Fibroblast of skin of back (primary cell): ENCODE measurements at regions not wholly inside any gene's neighbourhood (a gene's known extent, or its start where the extent isn't known, plus 50 kb on each side); places are given as distances from the start of the nearest gene placed in this dataset.
A peak's percentile ranks its signal among the peaks of the same experiment; 100 is the strongest.
"Not testable (repeated sequence)": the region's sequence is repeated elsewhere in the genome, so short reads cannot be mapped to it uniquely, and the experiment has no call there.

Source experiments
- DNase-seq: peaks from one replicate; pipeline ENCODE4 v3.0.0-alpha.2; 2013

DNA sequence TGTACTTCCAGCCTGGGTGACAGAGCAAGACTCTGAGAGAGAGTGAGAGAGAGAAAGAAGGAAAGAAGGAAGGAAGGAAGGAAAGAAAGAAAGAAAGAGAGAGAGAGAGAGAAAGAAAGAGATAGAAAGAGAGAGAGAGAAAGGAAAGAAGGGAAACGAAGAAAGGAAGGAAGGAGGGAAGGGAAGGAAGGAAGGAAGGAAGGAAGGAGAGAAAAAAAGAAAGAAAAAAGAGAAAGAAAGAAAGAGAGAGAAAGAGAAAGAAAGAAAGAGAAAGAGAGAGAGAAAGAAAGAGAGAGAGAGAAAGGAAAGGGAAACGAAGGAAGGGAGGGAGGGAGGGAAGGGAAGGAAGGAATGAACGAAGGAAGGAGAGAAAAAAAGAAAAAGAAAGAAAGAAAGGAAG is 238.6 kb downstream of the ASMT start:
- no peak for DNase-seq

DNA sequence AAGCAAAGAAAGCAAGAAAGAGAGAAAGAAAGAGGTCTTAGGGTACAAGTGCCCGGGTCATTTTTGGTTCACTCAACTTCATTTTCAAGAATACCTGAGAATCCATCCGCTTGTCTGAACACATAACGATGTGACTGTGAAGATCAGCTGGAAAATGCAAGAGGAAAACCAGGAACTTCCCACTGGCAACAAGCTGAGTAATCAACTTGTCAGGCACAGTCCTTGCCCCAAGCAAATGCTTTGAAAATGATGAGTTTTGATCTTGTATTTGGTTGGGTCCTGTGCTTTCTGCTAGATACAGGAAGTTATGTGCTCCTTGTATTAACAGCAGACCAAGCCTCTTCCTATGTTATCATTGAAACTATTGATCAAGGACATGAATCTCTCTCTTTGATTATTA is 239.1 kb downstream of the ASMT start:
- DNase-seq, result no peak

- DNase-seq, result not testable (repeated sequence)
Observed at GRCh38 chrX:1854861-1855260, 240.0 kb downstream of the ASMT start.

DNA sequence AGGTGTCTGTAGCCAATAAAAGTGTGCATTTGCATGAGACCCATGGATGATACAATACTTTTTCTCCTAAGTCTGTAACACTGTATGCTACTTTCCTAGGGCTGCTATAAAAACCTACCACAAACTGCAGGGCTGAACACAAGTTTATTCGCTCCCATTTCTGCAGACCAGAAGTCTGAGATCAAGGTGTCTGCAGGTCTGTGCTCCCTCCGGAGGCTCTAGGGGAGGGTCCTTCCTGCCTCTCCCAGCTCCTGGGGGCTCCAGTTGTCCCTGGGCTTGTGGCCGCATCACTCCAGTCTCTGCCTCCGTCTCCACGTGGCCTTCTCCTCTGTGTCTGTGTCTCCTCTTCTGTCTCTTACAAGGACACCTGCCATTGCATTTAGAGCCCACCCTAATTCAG is 244.4 kb downstream of the ASMT start:
- not testable (repeated sequence) for DNase-seq

- DNase-seq, result no peak
Observed at GRCh38 chrX:1860936-1861594, 246.2 kb downstream of the ASMT start.

- DNase-seq, result not testable (repeated sequence)
Observed at GRCh38 chrX:1863995-1864394, 249.1 kb downstream of the ASMT start.

GRCh38 chrX:1870421-1870820 is 255.6 kb downstream of the ASMT start:
- peak; percentile 2 for DNase-seq

DNA sequence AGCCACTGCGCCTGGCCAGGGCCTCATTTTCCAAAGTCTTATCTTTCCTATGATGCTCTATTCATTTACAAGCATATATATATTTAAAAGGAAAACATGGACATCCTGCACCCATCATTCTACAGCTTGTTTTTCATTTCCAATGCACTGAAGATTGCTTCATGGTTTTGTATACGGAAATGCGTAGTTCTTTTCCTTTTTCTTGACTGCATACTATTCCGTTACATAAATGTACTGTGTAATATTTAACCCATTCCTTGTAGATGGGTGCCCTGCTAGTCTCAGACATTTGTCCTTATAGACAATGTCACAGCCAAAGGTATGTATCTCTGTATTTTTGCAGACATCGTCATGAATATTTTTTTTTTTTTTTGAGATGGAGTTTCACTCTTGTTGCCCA is 257.0 kb downstream of the ASMT start:
- no peak for DNase-seq

- DNase-seq, result no peak
Observed at GRCh38 chrX:1873671-1874070, 258.8 kb downstream of the ASMT start.

DNA sequence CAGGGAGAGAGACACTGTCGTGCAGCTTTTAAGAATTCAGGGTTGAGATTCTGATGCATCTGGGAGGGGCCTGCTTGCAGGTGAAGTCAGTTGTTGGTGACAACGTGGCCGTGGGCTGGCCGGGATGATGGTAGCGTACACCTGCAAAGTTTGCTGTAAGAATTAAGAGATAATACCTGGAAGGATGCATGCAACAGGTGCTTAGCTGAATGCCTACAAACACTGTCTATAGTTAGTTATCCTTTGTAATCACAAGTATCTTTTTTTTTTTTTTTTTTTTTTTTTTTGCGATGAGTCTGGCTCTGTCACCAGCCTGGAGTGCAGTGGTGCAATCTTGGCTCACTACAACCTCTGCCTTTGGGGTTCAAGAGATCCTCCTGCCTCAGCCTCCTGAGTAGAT is 259.6 kb downstream of the ASMT start:
- no peak for DNase-seq

GRCh38 chrX:1874899-1875298 is 260.0 kb downstream of the ASMT start:
- no peak for DNase-seq

GRCh38 chrX:1876041-1876440 is 261.2 kb downstream of the ASMT start:
- no peak for DNase-seq

DNA sequence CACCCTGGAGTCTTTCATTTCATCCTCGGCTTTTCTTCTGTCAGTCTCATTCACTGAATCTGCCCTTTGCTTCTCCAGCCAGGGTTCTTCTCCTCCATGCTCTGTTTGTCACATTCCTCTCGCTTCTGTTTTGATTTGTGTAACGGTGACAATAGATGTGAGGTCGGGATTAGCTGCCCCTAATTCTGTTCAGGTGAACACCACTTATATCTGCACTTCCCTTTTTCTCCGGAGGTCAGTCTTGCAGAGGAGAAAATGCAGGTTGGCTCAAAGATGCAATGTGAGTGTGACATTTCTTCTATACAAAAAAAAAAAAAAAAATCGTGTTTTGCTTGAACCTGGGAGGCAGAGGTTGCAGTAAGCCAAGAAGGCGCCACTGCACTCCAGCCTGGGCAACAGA is 262.9 kb downstream of the ASMT start:
- no peak for DNase-seq

DNA sequence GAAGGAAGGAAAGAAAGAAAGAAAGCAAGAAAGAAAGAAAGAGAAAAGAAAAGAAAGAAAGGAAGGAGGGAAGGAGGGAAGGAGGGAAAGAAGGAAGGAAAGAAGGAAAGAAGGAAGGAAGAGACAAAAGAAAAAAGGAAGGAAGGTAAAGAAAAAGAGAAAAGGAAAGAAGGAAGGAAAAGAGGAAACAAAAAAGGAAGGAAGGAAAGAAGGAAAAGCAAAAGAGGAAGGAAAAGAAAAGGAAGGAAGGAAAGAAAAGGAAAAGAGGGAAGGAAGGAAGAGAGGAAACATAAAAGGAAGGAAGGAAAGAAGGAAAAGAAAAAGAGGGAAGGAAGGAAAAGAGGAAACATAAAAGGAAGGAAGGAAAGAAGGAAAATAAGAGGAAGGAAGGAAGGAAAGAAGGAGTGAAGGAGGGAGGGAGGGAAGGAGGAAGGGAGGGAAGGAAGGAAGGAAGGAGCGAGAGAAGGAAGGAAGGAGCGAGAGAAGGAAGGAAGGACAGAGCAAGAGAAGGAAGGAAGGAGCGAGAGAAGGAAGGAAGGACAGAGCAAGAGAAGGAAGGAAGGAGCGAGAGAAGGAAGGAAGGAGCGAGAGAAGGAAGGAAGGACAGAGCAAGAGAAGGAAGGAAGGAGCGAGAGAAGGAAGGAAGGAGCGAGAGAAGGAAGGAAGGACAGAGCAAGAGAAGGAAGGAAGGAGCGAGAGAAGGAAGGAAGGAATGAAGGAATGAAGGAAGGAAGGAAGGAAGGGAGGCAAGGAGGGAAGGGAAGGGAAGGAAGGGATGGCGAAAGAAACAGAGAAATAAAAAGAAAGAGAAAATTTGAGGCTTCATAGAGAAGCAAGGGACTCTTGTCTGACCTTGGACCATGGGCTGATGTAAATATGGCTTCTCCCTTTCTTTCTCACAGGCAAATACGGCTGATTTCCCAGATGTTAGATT is 266.3 kb downstream of the ASMT start:
- DNase-seq, result not testable (repeated sequence)

- peak; percentile 22 for DNase-seq
Observed at GRCh38 chrX:1883772-1884171, 268.9 kb downstream of the ASMT start.

- no peak for DNase-seq
Observed at GRCh38 chrX:1884446-1884845, 269.6 kb downstream of the ASMT start.

DNA sequence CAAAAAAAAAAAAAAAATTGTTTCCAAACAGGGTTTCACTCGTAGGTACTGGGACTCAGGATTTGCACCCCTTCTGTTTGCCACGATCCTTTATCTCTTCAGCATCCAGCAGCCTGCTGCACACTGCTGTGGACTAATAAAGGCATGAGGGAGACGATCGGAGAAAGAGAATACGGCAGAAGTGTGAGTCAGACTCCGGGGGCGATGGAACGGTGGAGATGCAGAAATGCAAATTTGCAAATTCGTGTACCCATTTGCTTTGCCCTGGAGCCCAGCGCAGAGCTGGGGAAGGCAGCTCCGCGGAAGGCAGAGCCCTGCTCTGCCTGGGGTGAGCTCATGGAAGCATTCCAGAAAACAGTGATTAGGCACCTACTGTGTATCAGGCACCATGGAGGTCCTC is 270.3 kb downstream of the ASMT start:
- DNase-seq, result no peak

DNA sequence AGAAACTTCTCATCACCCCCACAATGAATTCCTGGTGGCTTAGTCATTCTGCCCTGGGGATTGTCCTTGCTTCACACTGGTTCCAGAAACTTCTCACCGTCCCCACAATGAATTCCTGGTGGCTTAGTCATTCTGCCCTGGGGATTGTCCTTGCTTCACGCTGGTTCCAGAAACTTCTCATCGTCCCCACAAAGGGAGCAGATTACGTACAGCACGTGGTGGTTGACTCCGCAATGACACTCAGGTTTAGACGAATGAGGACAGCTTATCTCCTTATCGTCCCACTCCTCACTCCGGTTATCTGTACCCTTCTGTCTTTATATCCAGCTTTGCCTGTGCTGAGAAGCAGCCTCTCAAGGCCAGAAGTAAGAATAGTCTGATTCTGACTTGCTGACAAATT is 273.4 kb downstream of the ASMT start:
- DNase-seq, result not testable (repeated sequence)

DNA sequence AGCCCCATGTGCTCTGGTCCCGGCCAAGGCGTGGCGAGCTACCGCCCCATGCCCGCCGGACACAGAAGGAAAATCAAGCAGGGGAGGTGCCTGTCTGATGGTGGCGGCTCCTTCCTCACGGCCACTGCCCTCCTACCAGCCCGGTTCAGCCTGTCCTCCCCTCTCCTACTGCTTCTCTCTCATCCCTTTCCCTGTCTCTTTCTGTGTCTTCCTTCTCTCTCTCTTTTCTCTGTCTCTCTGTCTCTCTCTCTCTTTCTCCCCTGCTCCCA is 279.1 kb downstream of the ASMT start:
- no peak for DNase-seq

DNA sequence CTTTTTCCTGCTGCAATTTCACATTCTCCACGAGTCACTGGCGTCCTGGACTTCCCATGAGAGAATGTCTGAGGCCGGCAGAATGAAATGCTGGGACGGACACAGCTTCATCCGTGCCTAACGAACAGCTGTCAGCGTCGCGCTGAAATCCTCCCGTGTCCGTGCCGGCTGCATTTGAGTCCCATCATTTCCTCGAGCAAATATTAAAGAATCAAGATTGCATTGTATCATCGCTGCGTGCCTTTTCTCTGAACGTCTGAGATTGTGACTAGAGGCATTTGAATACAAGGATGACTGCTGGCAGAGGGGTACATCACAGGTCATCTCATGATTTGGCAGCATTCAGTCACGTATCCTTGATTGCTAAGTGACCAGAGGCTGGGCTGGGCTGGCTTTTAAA is 279.9 kb downstream of the ASMT start:
- DNase-seq, result no peak

DNA sequence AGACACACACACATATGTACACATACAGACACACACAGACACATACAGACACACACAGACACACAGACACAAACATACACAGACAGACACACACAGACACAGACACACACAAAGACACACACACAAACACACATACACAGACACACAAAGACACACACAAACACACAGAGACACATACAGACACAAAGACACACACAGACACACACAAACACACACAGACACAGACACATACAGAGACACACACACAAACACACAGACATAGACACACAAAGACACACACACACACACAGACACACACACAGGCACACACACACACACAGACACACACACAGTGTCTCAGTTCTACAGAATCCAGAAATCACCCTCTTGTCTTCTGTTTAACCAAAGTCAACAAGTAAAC is 280.7 kb downstream of the ASMT start:
- DNase-seq, result no peak

DNA sequence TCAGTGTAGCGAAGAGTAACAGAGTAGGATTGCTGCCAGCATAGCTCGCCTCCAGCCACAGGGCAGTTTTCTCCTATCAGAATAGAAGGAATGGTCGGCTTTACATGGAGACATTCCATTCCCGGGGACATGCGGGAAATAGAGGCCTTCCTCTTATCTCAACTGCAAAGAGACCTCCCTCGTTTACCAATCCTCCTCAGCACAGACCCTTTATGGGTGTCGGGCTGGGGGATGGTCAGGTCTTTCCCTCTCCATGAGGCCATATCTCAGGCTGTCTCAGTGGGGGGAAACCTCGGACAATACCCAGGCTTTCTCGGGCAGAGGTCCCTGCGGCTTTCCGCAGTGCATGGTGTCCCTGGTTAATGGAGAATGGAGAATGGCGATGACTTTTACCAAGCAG is 285.0 kb downstream of the ASMT start:
- no peak for DNase-seq

- DNase-seq, result no peak
Observed at GRCh38 chrX:1902901-1903235, 288.0 kb downstream of the ASMT start.

GRCh38 chrX:1903236-1903935 is 288.5 kb downstream of the ASMT start:
- DNase-seq, result peak; percentile 44
